Stimulated activated effector memory CD8-positive, alpha-beta T cell treated with anti-CD3 and anti-CD28 coated beads, Interleukin-12 subunit alpha, Interleukin-12 subunit beta, amount 100 ng/mL, for 72 hours (primary cell): ENCODE measurements at regions not wholly inside any gene's neighbourhood (a gene's known extent, or its start where the extent isn't known, plus 50 kb on each side); places are given as distances from the start of the nearest gene placed in this dataset.
"Not testable (repeated sequence)": the region's sequence is repeated elsewhere in the genome, so short reads cannot be mapped to it uniquely, and the experiment has no call there.

Source experiments
- ATAC-seq: fragments of 150-1000 bp; cut with Tn5 transposase; 2 replicates; pipeline ENCODE4 v1.10.0; 2021
- DNase-seq, 2 donors: peaks; one replicate each; pipeline ENCODE4 v3.0.0; 2021 to 2022; ENCODE audit warnings: low spot score in 2 of 2
- H3K27ac Mint-ChIP-seq: one replicate; pipeline ENCODE4 v1.8.0; 2022; ENCODE audit warnings: mild to moderate bottlenecking, mixed read lengths
- H3K36me3 Mint-ChIP-seq: one replicate; pipeline ENCODE4 v1.8.0; 2022; ENCODE audit warnings: mild to moderate bottlenecking, mixed read lengths
- H3K4me1 Mint-ChIP-seq: one replicate; pipeline ENCODE4 v1.8.0; 2022; ENCODE audit warnings: mixed read lengths
- H3K4me3 Mint-ChIP-seq: one replicate; pipeline ENCODE4 v1.8.0; 2022; ENCODE audit warnings: mild to moderate bottlenecking, mixed read lengths
- H3K9me3 Mint-ChIP-seq: one replicate; pipeline ENCODE4 v1.8.0; 2022; ENCODE audit warnings: mixed read lengths

DNA sequence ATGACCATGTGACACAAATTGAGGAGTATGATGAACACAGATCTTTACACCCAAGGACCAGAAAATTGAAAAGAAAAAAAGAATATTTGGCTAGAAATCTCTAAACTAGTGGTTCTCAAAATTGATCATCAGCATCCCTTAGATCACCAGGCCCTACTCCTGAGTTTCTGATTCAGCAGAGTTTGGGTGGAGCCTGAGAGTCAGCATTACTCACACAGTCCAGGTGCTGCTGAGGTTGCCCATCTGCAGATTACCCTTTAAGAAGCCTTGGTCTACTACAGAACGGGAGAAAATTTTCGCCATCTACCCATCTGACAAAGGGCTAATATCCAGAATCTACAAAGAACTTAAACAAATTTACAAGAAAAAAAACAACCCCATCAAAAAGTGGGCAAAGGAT, 182.8 kb downstream of the MOSPD2 start:
- no peak for ATAC-seq
- no peaks in the 10 kb centered on the region for H3K4me1 Mint-ChIP-seq
- DNase-seq: no peak

DNA sequence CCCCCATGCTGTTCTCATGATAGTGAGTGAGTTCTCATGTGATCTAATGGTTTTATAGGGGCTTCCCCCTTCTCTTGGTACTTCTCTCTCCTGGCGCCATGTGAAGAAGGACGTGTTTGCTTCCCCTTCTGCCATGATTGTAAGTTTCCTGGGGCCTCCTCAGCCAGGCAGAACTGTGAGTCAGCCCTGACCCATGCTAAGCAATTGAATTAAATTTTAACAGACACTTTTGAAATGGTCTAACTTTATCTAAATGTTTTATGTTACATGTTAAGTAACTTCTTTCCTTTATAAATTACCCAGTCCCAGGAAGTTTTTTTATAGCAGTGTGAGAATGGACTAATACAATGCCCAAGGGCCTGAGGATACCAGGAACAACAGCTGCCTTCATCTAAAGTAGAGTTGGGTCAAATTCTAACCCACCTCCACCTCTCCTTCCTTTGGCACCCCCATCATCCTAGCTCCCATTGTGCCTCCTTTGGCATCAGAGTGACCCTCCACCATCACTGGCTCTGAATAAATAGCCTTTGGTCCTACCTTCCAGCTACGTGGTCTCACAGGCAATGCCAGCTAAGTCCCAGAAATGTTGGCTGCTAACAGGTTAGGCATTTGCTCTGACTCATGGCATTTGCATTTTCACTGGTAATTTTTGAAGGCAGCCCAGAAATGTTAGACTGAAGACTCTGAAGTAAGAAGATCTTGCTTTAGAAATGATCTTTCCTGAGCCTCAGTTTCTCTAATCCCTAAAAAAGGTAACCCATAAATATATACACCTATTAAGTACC, 182.1 kb downstream of the MOSPD2 start:
- DNase-seq (no peak), ATAC-seq (no peak)
- Mint-ChIP-seq H3K27ac (no peak overlapping the region), H3K4me3 (no peak overlapping the region), H3K36me3 (no peaks in the 10 kb centered on the region), H3K4me1 (no peaks in the 10 kb centered on the region), H3K9me3 (no peaks in the 10 kb centered on the region)

More for the DNA sequence above, 182.8 kb downstream of the MOSPD2 start:
- Mint-ChIP-seq H3K4me3 (no peak overlapping the region), H3K36me3 (no peaks in the 10 kb centered on the region), H3K9me3 (no peaks in the 10 kb centered on the region), H3K27ac (no peak overlapping the region)

DNA sequence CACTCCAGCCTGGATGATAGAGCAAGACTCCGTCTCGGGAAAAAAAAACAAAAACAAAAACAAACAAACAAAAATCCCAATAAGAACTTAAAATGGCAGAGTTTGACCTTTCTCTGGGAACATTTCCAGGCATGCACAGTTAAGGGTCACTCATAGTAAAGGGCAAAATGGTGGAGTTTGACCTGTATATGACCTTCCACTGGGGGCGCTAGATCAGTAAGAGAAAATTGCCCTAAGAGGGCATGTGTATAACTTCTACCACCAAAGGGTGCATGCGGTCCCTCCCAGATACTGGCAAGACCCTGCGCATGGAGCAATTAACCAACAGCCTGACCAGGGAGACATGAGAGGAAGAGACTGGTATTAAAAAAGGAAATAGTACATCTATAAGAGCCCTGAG, 177.2 kb downstream of the MOSPD2 start:
- no peaks in the 10 kb centered on the region for H3K36me3 Mint-ChIP-seq
- no peak for ATAC-seq

DNA sequence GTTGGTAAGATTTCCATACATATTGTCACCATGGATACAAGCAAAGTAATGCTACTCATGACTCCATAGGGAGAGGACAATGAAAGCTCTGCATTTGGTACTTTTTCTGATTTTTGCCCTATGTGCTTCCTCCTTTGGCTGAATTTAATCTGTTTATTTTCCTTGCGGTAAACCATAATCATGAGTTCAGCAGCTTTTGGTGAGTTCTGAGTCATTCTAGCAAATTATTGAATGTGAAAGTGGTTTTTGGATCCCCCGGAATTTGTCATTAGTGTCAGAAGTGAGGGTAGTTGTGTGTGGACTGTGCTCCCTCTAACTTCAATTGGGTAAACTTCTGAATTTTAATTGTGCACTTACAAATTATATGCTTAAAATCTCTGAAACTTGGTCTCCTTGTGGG, 170.3 kb downstream of the MOSPD2 start:
- ATAC-seq: peak; percentile 86

More for the DNA sequence above, 177.2 kb downstream of the MOSPD2 start:
- H3K9me3 Mint-ChIP-seq: no peaks in the 10 kb centered on the region
- no peaks in the 10 kb centered on the region for H3K4me1 Mint-ChIP-seq
- DNase-seq: no peak
- H3K4me3 Mint-ChIP-seq: no peak overlapping the region
- H3K27ac Mint-ChIP-seq: no peak overlapping the region

DNA sequence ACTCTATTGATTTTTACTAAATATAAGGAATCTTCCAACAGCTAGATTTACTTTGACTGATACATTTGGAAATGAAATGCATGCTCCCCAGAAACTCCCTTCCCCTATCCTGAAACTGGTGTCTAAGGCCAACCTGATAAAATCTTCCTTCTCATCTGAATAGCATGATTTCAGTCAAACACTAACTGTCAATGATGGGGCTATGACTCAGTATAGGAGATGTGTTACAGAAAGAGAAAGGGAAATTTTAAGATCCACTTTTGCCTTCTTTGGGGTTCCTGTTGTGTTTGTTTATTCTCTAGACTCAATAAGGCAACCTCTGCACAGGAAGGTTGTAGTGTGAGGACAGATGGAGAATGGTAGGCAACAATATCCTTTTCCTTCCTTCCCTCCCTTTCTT, 160.7 kb downstream of the MOSPD2 start:
- DNase-seq: no peak
- Mint-ChIP-seq H3K4me1 (no peaks in the 10 kb centered on the region), H3K9me3 (no peaks in the 10 kb centered on the region), H3K36me3 (no peaks in the 10 kb centered on the region), H3K4me3 (no peak overlapping the region), H3K27ac (no peak overlapping the region)
- ATAC-seq: peak; percentile 76

More for the DNA sequence above, 170.3 kb downstream of the MOSPD2 start:
- no peak overlapping the region for H3K27ac Mint-ChIP-seq
- no peak for DNase-seq
- H3K36me3 Mint-ChIP-seq: no peaks in the 10 kb centered on the region
- H3K9me3 Mint-ChIP-seq: no peaks in the 10 kb centered on the region
- H3K4me1 Mint-ChIP-seq: no peaks in the 10 kb centered on the region
- no peak overlapping the region for H3K4me3 Mint-ChIP-seq

DNA sequence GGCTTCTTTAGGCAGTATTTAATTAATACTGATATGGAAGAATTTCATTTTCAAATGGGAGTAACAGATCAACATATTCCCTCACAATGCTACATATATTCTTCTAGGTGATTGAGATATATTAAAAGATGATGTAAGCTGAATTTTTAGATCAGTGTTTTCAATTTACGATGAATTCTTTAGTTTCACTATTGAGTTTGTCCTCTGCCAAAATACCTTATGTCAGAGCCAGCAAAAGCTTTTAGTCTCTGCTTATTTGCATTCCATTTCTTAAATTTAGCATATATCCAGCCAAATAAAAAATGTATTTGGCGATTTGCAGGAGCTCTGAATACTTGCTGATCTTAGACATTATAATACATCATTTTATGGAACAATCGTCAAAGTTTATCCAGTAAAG, 144.3 kb downstream of the MOSPD2 start:
- no peaks in the 10 kb centered on the region for H3K9me3 Mint-ChIP-seq
- H3K36me3 Mint-ChIP-seq: no peaks in the 10 kb centered on the region
- no peak for ATAC-seq
- H3K4me3 Mint-ChIP-seq: no peak overlapping the region
- no peak overlapping the region for H3K27ac Mint-ChIP-seq
- H3K4me1 Mint-ChIP-seq: no peaks in the 10 kb centered on the region
- DNase-seq: no peak

DNA sequence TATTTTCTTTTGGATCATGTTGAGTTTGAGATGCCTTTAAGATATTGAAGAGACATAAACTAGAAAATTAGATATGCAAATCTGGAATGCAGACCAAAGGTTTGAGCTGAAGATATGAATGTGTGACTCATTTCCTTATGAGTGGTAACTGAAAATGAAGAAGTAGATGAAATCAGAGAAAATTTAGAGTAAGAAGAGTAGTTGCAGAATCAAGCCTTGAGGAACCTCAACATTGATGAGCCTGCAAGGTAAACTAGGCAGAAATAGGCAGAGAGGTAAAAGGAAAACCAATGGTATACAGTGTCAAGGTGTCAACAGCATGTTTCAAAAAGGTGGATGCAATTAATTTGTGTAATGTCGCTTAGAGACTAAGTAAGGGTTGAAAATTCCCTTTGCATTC, 142.8 kb downstream of the MOSPD2 start:
- no peaks in the 10 kb centered on the region for H3K9me3 Mint-ChIP-seq
- H3K4me1 Mint-ChIP-seq: no peaks in the 10 kb centered on the region
- H3K27ac Mint-ChIP-seq: no peak overlapping the region
- no peak overlapping the region for H3K4me3 Mint-ChIP-seq
- DNase-seq (no peak), ATAC-seq (peak; percentile 32)
- H3K36me3 Mint-ChIP-seq: no peaks in the 10 kb centered on the region

DNA sequence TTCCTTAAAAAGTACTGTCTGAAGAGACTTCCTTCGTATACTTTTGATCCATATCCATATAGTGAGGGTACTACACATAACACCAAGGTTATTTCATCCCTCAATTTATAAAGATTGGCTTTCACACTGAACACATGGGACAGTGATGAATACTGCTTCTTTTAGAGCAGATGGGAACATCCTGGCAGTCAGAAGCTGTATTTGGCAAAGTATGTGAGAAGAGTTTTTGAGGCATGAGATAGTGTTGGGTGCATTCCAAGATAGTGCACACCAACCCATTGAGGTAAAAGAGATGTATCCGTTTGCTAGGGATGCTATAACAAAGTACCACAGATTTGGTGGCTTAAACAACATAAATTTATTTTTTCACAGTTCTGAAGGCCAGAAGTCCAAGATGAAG, 141.1 kb downstream of the MOSPD2 start:
- no peak overlapping the region for H3K27ac Mint-ChIP-seq
- no peak overlapping the region for H3K4me3 Mint-ChIP-seq
- no peaks in the 10 kb centered on the region for H3K36me3 Mint-ChIP-seq
- no peak for ATAC-seq
- DNase-seq: no peak
- H3K9me3 Mint-ChIP-seq: no peaks in the 10 kb centered on the region
- H3K4me1 Mint-ChIP-seq: no peaks in the 10 kb centered on the region

DNA sequence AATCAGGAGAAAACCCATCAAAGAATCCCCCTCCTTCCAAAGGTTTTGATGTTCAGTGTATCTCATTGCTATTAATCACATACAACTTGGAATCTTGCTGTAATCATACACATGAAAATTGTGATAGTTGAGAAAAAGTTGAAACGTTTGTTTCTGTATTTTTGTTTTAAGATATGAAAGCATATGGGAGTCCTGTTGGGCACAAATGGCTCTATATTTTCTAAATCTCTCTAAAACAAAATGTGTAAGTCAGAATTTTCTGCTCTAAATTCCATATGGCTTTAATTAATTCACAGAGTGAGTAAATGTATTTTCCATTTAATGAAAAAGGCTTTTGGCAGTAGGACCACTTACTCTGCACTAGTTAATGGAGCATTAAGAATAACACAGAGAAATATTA, 140.2 kb downstream of the MOSPD2 start:
- ATAC-seq (no peak), DNase-seq (no peak)
- no peaks in the 10 kb centered on the region for H3K36me3 Mint-ChIP-seq
- no peak overlapping the region for H3K27ac Mint-ChIP-seq
- no peak overlapping the region for H3K4me3 Mint-ChIP-seq
- no peaks in the 10 kb centered on the region for H3K9me3 Mint-ChIP-seq
- H3K4me1 Mint-ChIP-seq: no peaks in the 10 kb centered on the region

DNA sequence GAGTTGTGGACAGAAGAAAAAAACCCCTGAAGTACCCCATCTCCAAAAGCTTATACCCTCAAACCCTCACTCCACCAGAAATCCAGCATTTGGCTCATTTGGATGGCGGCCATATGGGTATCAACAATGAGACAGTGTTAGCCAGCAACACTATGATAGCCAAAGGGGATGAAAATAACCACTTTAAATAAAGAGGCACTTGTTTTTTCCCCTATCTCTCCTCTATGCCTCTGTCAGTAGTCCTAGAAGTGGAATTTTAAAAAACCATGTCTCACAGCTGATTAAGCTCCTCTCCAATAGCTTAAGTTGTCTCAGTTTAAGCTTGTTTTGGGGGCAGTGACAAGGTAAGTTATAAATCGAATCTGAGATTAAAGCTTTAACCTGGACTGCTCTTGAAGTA, 124.0 kb downstream of the MOSPD2 start:
- Mint-ChIP-seq H3K4me1 (no peaks in the 10 kb centered on the region), H3K9me3 (no peaks in the 10 kb centered on the region), H3K27ac (no peak overlapping the region), H3K36me3 (no peaks in the 10 kb centered on the region), H3K4me3 (no peak overlapping the region)
- DNase-seq (no peak), ATAC-seq (no peak)

DNA sequence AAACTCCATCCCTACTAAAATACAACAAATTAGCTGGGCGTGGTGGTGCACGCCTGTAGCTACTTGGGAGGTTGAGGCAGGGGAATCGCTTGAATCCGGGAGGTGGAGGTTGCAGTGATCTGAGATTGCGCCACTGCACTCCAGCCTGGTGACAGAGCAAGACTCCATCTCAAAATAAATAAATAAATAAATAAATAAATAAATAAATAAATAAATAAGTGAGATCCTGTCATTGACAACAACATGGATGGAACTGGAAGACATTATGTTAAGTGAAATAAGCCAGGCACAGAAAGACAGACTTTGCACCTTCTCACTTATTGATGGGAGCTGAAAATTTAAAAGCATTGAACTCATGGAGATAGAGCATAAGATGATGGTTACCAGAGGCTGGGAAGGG, 111.2 kb downstream of the MOSPD2 start:
- DNase-seq, ATAC-seq, H3K27ac Mint-ChIP-seq, H3K36me3 Mint-ChIP-seq, H3K4me1 Mint-ChIP-seq, H3K9me3 Mint-ChIP-seq, H3K4me3 Mint-ChIP-seq: not testable (repeated sequence)
